ENCODE measurements at regions not wholly inside any gene's neighbourhood (a gene's known extent, or its start where the extent isn't known, plus 50 kb on each side); places are given as distances from the start of the nearest gene placed in this dataset.

GRCh38 chr19:30896554-30896953 lies 452.7 kb downstream of the TSHZ3 start:
- no peak overlapping the region for H3K4me3 ChIP-seq
- H3K27ac ChIP-seq, result no peak overlapping the region

GRCh38 chr19:30895946-30896345 lies 453.3 kb downstream of the TSHZ3 start:
- intact Hi-C loops (cut with DNase I), result no loop called here
- H3K36me3 ChIP-seq, result no peaks in the 10 kb centered on the region
- H3K27me3 ChIP-seq (ENCODE audit: low read depth), result no peaks in the 10 kb centered on the region
- H3K4me1 ChIP-seq, result no peaks in the 10 kb centered on the region
- ATAC-seq (no peak), DNase-seq (no peak)
- no peaks in the 10 kb centered on the region for H3K9me3 ChIP-seq
- TF ChIP-seq CTCF (IDR thresholded peaks at IDR 0.05), result no peak
- H3K4me3 ChIP-seq, result no peak overlapping the region
- H3K27ac ChIP-seq, result no peak overlapping the region

More at GRCh38 chr19:30896554-30896953, 452.7 kb downstream of the TSHZ3 start:
- no peaks in the 10 kb centered on the region for H3K36me3 ChIP-seq
- no peaks in the 10 kb centered on the region for H3K9me3 ChIP-seq
- ATAC-seq (no peak), DNase-seq (no peak)
- intact Hi-C loops (cut with DNase I), result no loop called here
- TF ChIP-seq CTCF (IDR thresholded peaks at IDR 0.05), result no peak
- no peaks in the 10 kb centered on the region for H3K27me3 ChIP-seq (ENCODE audit: low read depth)
- H3K4me1 ChIP-seq, result no peaks in the 10 kb centered on the region

- no peak overlapping the region for H3K4me3 ChIP-seq
- intact Hi-C loops (cut with DNase I), result no loop called here
- H3K27me3 ChIP-seq (ENCODE audit: low read depth), result no peaks in the 10 kb centered on the region
Measured at GRCh38 chr19:30891051-30891450, 458.2 kb downstream of the TSHZ3 start.

GRCh38 chr19:30890033-30890432 lies 459.2 kb downstream of the TSHZ3 start:
- H3K27ac ChIP-seq, result no peak overlapping the region
- H3K4me1 ChIP-seq, result no peaks in the 10 kb centered on the region
- TF ChIP-seq CTCF (IDR thresholded peaks at IDR 0.05), result no peak
- no peaks in the 10 kb centered on the region for H3K9me3 ChIP-seq
- ATAC-seq (no peak), DNase-seq (no peak)
- H3K4me3 ChIP-seq, result no peak overlapping the region
- no peaks in the 10 kb centered on the region for H3K36me3 ChIP-seq
- no peaks in the 10 kb centered on the region for H3K27me3 ChIP-seq (ENCODE audit: low read depth)
- intact Hi-C loops (cut with DNase I), result no loop called here

More at GRCh38 chr19:30891051-30891450, 458.2 kb downstream of the TSHZ3 start:
- H3K36me3 ChIP-seq, result no peaks in the 10 kb centered on the region
- ATAC-seq (no peak), DNase-seq (no peak)
- TF ChIP-seq CTCF (IDR thresholded peaks at IDR 0.05), result no peak
- H3K27ac ChIP-seq, result no peak overlapping the region
- H3K9me3 ChIP-seq, result no peaks in the 10 kb centered on the region
- no peaks in the 10 kb centered on the region for H3K4me1 ChIP-seq

GRCh38 chr19:30888937-30889336 lies 460.3 kb downstream of the TSHZ3 start:
- Histone ChIP-seq H3K9me3 (no peaks in the 10 kb centered on the region), H3K27ac (no peak overlapping the region), H3K4me3 (no peak overlapping the region), H3K4me1 (no peaks in the 10 kb centered on the region), H3K27me3 (ENCODE audit: low read depth) (peaks cover 3% of the 10 kb centered on the region), H3K36me3 (no peaks in the 10 kb centered on the region)
- ATAC-seq, result no peak
- DNase-seq, result no peak
- no peak for TF ChIP-seq CTCF (IDR thresholded peaks at IDR 0.05)
- intact Hi-C loops (cut with DNase I), result no loop called here

- intact Hi-C loops (cut with DNase I), result no loop called here
- no peak for DNase-seq
- ATAC-seq, result no peak
- Histone ChIP-seq H3K9me3 (no peaks in the 10 kb centered on the region), H3K4me3 (no peak overlapping the region), H3K27me3 (ENCODE audit: low read depth) (peaks cover 3% of the 10 kb centered on the region), H3K4me1 (no peaks in the 10 kb centered on the region), H3K27ac (no peak overlapping the region), H3K36me3 (no peaks in the 10 kb centered on the region)
- no peak for TF ChIP-seq CTCF (IDR thresholded peaks at IDR 0.05)
Measured at GRCh38 chr19:30887042-30887441, 462.2 kb downstream of the TSHZ3 start.
